Stimulated activated CD8-positive, alpha-beta memory T cell treated with anti-CD3 and anti-CD28 coated beads, Interleukin-7, amount 100 ng/mL, for 48 hours (primary cell): ENCODE measurements at regions not wholly inside any gene's neighbourhood (a gene's known extent, or its start where the extent isn't known, plus 50 kb on each side); places are given as distances from the start of the nearest gene placed in this dataset.
A peak's percentile ranks its signal among the peaks of the same experiment; 100 is the strongest.
"Not testable (repeated sequence)": the region's sequence is repeated elsewhere in the genome, so short reads cannot be mapped to it uniquely, and the experiment has no call there.

ENCODE experiments used
- DNase-seq, 2 donors: peaks; one replicate each; pipeline ENCODE4 v3.0.0-alpha.2; 2020; ENCODE audit warnings: low read depth in 1 of 2; ENCODE audit errors: extremely low read depth in 1 of 2

DNA sequence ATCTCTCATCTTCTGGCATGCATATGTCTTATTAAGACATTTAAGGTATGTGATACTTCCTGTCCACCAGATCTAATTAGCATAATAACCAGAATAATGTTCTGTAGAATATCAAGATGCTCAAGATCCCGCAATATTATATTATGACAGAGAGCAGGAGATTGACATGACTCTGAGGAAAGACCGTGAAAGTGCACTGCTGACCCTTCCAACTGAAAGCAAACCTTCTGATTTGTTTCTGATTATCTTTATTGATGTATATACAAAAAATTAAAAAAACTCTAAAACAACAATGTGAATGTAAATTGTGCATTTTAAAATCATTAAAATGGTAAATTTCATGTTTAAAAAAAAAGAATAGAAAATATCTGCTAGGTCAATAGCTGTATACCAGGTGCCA lies 184.4 kb upstream of the TMEM45B start:
- DNase-seq = no peak

DNA sequence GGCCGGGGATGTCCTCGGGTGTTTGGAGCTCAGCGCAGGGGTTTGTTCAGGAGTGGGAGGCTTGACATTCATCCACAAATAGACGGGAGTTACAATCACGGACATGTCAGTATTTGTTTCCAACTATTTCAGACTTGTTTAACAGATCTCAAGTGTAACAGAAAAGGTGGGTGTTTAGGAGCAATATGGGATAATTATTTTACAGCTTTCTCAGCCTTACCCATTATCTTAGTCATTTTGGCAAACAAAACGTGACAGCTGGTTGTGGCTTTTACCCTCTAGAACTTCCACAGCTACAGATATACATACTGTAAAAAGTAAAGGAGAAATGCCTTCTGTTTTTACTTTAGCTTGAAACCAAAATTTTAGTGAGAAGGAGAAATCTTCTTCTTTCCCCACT lies 178.7 kb upstream of the TMEM45B start:
- no peak for DNase-seq

DNA sequence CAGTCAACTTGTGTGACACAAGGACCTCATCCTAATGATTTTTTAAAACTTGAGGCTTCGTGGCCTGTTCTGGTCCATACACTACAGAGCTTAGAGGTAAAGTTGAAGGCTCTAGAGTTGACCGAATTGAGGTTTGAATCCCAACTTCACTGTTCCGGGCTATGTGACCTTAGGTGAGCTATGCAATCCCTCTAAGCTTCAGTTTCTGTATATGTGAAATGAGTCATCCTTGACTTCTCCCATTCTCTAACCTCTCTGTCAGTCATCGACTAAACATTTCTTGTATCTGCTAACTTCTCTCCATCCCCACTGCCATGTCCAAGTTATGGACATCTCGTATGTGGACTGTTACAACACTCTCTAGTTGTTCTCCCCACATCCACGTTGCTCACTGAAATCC lies 178.2 kb upstream of the TMEM45B start:
- DNase-seq = no peak

DNA sequence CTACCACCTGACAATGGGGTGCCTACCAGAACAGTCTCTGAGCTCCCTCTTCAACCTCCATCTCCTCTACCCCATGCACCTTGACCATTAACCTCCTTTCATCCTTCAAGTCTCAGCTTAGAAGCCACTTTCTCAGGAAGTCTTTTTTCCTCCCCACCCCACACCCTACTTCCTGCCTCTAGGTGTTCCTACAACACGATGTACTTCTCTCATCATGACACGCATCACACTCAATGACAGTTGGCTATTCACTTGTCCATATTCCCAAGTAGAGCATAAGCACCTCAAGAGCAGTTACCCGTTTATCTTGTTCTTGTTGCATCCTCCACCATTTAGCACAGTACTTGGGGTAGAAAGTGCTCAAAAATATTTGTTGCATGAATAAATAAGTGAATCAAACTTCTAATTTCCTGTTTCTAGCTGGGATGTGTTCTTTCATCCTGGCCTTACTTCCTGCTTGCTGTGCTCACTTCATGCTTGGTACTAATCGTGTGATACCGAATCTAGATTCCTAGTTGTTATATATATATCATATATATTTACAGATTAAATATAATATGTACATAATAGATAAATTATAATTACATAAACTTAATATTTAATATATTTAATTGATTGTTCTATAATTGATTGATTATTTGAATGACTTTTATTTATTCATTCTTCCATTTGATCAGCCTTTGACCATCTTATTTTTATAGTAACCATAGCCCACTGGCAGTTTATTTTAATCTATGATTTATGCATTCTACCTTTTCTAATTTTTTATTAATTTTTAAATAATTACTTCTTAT lies 177.5 kb upstream of the TMEM45B start:
- DNase-seq = no peak

DNA sequence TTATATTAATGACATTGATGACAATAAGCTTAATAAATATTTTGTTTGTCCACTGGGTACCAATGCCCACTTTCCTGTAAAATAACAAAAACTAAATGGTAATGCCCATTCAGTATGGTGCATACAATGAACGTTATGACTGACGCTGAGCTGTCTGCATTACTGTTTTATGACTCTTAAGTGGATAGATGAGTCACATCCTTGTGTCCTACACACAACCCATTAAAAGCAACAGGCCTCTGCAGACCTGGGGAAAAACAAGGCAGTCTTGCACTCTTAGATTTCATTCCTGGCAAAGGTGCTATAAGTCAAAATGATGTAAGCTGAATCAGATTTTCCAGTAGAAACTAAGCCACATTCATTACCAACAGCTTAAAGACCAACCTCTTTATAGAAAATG lies 176.3 kb upstream of the TMEM45B start:
- DNase-seq = peak in 1 of 2 donors; percentile 41

DNA sequence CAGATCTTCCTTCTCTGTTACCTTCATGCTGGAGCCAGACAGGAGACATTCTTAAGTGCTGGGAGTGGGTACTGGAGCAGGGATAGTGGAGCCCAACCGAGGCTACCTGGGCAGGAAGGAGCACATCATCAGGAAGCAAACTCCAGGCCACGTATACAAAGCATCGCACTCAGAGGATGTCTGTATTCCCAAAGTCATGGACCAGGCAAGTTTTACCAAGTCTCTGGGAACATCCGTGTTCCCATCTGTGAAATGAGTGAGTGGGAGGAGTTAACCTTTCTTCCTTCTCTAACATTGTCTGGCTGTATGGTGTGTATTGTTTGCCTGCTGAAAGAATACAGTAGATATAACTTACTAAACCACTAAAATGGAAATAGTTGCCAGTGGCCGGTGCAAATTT lies 175.0 kb upstream of the TMEM45B start:
- DNase-seq = no peak

DNA sequence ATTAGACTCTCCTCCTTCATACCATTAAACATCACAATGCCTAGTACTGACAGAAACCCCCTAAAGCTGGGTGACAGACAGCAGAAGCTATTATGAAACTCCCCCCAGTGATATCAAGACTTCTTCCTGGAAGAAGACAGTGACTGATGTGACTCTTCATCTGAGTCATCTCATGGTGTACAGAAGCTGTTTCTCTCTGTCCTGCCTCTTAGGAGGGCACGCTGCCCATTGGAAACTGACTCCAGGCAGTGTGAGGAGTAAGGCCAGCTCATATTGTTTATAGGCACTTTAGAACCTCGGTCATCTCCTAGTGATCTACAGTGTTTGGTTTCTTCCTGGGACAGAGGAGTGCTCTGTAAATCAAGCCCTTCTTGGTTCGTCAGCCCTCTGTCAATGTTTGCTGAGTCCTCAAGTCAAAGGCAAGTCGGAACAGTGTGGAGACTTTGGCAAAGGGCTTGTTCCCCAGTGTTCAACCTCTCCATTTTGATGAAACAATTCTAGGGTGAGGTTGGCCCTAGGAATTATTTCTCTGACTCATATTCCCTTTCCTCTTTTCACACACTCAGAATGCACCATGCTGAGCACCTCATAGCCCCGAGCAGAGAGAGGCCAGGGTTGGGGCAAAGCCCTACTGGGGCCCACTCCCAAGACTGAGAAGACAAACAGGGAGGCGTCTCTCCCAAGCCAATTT lies 172.5 kb upstream of the TMEM45B start:
- peak in 1 of 2 donors; percentile 7 for DNase-seq

DNA sequence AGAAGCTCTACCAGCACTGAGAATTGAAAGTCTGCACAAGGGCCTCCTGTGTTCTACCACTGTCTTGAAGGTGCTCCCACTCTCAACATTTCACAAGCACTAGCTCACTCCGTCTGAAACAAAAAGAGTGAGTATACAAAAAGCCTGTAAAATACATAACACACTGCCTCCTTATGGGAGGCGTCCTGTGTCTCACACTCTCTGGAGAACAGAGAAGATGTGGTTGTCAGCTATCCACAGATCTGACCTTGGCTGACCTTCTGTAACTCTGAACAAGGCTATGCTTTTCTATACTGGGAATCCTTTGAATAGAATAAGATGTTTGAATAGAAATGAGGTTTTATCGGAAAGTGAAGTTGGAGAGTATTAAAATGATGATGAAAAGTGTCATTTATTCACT lies 171.3 kb upstream of the TMEM45B start:
- no peak for DNase-seq

DNA sequence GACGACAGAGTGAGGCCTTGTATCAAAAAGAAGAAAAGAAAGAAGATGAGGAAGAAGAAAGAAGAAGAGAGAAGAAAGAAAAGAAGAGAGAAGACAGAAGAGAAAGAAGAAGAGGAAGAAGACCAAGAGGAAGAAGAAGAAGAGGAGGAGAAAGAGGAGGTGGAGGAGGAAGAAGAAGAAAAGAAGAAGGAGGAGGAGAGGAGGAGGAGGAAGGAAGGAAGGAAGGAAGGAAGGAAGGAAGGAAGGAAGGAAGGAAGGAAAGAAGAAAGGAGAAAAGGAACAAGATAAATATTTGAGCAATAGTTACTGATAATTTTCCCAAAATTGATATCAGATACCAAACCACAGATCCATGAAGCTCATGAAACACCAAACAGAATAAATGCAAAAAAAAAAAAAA lies 169.7 kb upstream of the TMEM45B start:
- no peak for DNase-seq

DNA sequence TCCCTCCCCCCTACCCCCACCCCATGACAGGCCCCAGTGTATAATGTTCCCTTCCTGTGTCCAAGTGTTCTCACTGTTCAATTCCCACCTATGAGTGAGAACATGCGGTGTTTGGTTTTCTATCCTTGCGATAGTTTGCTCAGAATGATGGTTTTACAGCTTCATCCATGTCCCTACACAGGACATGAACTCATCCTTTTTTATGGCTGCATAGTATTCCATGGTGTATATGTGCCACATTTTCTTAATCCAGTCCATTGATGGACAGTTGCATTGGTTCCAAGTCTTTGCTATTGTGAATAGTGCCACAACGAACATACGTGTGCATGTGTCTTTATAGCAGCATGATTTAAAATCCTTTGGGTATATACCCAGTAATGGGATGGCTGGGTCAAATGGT lies 165.6 kb upstream of the TMEM45B start:
- not testable (repeated sequence) for DNase-seq

DNA sequence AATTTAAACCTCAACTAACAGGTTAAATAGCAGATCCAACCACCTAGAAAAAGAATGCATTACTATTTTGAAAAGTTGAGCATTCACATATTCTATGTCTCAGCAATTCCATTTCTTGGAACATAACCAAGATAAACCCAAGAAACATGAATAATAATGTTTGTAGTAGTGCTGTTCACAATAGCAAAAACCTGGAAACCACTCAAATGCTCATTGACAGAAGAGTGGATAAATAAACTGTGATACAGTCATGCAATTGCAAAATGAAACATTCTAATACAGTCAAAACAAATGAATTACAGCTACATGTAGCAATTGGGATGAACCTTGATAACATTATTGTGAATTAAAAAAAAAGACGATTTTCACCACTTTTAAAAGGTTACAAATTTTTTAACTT lies 162.8 kb upstream of the TMEM45B start:
- DNase-seq = no peak

DNA sequence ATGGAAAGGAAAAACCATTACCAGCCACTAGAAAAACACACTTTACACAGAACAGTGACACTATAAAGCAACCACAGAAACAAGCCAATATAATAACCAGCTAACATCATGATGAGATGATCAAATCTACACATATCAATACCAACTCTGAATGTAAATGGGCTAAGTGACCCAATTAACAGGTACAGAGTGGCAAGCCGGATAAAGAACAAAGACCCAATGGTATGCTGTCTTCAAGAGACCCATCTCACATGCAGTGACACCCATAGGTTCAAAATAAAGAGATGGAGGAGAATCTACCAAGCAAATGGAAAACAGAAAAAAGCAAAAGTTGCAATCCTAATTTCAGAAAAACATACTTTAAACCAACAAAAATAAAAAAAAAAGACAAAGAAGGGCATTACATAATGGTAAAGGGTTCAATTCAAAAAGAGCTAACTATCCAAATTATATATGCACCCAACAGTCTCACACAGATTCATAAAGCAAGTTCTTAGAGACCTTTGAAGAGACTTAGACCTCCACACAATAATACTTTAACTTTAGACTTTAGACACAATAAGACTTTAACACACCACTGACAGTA lies 160.3 kb upstream of the TMEM45B start:
- DNase-seq = no peak

DNA sequence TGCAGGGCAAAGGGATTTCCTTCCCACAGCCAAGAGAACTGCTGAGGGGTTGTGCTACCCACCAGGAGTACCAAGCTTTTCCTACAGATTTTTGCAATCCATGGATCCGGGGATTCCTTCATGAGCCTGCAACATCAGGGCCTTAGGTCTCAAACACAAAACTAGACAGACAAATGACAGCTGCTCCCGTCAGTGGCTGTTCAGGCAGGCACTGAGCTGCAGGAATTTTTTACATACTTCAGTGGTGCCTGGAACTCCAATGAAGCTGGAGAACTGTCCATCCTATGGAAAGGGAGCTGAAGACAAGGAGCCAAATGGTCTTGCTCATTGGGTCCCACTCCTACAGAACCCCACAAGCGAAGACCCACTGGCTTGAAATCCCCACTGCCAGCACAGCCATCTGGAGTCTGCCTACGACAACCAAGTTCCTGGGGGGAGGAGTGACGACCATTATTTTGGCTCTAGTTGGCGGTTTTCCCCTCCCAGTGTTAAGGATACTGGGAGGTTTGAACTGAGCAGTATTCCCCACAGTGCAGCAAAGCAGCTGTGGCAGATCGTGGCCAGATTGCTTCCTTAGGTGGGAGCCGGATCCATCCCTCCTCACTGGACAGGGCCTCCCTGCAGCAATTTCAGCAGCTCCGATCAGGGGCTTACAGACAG lies 157.7 kb upstream of the TMEM45B start:
- DNase-seq = no peak

DNA sequence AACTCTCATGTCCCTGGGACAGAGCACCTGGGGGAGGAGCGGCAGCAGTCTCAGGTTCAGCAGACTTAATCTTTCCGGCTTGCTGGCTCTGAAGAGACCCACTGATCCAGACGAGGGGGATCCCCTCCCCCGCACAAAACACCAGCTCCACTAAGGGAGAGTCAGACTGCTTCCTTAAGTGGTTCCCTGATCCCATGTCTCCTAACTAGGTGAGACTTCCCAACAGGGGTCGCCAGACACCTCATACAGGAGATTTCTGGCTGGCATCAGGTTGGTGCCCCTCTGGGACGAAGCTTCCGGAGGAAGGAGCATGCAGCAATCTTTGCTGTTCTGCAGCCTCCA lies 157.2 kb upstream of the TMEM45B start:
- no peak for DNase-seq

DNA sequence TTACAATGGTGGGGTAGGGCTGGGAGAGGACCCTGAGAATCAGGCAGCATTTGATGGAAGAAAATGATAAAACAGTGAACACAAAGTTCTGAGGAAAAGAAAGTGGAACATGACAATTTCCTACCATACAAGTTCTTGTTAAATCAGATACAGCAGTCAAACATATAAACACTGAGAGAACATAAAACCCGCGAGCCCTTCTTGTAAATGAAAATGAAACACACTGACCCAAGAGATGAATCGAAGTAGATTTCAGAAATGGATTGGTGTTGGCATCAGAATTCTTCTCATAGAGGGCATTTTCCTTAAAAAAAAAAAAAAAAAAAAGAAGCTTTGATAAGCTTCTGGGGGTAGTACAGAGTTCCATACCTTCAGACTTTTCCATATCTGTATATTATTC lies 134.7 kb upstream of the TMEM45B start:
- DNase-seq = no peak

DNA sequence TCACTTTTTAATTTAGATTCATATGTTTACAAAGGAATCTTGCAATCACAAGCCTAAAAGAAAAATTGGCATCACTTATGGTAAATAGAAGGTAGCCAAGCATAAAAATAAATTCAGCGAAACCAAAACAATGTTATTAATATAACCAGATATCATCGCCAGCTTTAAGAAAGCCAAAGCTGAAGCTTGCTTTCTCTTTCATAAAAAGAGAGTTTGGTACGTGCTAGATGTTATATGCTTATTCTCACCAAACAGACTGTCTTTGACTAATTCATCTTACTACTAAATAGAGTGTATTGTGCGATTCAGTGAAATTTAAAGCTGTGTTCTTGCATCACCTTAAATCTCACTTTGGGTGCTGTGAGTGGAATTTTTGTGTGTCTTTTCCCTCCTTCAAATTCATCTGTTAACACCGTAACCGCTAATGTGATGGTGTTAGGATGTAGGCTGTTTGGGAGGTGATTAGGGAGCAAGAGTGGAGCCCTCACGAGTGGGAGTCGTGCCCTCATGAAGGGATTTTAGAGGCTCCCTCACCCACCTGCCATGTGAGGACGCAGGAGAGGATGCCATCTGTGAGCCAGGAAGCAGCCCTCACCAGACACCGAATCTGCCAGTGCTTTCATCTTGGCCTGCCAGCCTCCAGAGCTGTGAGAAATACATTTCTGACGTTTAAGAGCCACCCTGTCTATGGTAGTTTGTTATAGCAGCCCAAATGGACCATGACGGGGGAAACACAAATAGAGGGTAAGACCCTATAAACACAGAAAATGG lies 134.1 kb upstream of the TMEM45B start:
- DNase-seq = no peak

DNA sequence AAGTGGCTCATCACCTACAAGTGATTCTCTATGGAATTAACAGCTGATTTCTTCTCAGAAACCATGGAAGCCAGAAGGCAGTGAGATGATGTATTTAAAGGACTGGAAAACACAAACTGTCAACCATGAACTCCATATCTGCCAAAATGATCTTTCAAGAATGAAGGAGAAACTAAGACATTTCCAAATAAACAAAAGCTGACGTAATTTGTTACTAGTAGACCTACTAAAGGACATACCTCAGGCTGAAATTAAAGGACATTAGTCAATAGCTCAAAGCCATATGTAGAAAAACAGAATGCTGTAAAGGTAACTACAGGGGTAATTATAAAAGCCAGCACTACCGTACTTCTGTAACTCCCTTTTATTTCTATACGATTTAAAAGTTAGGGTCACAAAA lies 129.4 kb upstream of the TMEM45B start:
- DNase-seq = no peak

DNA sequence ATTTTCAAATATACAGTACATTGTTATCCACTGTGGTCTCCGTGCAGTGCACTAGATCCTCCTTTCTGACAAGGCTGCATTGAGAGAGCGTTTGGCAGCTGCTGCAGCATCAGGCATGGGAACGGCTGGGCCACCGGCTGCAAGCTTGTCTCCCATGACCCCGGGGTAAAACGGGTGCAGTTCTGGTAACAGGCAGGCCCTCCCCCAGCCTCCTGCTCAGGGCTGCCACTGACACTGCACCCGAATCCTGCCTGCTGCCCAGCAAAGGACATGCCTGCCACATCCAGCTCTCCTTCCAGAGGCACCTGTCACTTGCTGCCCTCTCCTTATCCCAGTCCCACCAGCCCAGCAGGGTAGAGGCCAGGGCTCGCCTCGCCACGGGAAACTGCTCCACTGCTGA lies 124.5 kb upstream of the TMEM45B start:
- DNase-seq = no peak

DNA sequence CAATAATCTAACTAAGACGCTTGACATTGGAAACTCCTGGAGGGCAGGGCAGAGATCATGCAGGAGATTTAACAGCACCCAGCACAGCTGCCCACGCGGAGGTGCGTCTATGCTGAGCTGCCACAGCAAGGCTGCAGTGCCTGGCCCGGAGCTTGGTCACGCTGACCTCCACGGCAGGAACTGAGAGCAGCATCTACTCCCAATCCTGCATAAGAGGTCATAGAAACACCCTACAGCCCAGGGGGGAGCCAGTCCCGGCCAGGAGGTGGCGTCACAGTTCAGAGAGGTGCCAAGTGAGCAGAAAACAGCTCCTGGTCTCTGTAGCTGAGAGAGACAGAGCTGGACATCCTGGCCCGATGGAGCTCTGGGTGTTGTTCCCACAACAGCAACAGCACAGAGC lies 121.1 kb upstream of the TMEM45B start:
- DNase-seq = no peak

DNA sequence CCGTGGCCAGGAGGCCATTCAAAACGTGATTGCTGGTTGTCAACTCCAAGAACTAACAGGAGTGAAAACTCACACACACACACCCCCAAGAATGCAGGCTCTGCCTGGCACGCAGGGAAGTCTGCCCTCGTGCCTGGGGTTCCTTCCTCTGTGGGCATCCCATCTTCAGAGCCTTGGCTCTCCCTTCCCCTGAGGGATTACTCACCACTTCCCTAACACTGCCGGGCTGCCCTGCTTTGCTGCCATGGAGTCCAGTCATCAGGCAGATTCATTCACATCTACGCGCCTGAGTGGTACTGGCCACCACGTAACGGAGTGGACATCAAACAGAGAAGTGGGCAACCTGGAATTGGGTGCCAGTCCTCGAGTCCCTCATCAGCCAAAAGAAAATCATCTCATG lies 120.7 kb upstream of the TMEM45B start:
- no peak for DNase-seq
